Islet of Langerhans (tissue), 1 donor: ENCODE measurements at regions not wholly inside any gene's neighbourhood (a gene's known extent, or its start where the extent isn't known, plus 50 kb on each side); places are given as distances from the start of the nearest gene placed in this dataset.

ENCODE experiments used
- FAIRE-seq: peaks from one replicate; lab custom pipeline; 2011; peaks lifted over from hg19 to GRCh38; lab: Jason Lieb, UNC

- FAIRE-seq: no peak
Observed at GRCh38 chr14:55734731-55735130, 154.7 kb downstream of the KTN1 start.

GRCh38 chr14:55739967-55740648 lies 160.1 kb downstream of the KTN1 start:
- FAIRE-seq: no peak

- FAIRE-seq: no peak
Observed at GRCh38 chr14:55740649-55740989, 160.6 kb downstream of the KTN1 start.

- no peak for FAIRE-seq
Observed at GRCh38 chr14:55741240-55741639, 161.2 kb downstream of the KTN1 start.

- no peak for FAIRE-seq
Observed at GRCh38 chr14:55743551-55743950, 163.5 kb downstream of the KTN1 start.

- no peak for FAIRE-seq
Observed at GRCh38 chr14:55744321-55744720, 164.3 kb downstream of the KTN1 start.

- FAIRE-seq: no peak
Observed at GRCh38 chr14:55745906-55746305, 165.9 kb downstream of the KTN1 start.

- FAIRE-seq: no peak
Observed at GRCh38 chr14:55746558-55746957, 166.6 kb downstream of the KTN1 start.

- no peak for FAIRE-seq
Observed at GRCh38 chr14:55747186-55747585, 167.2 kb downstream of the KTN1 start.

- FAIRE-seq: no peak
Observed at GRCh38 chr14:55749201-55749812, 169.3 kb downstream of the KTN1 start.

GRCh38 chr14:55749946-55750345 lies 169.9 kb downstream of the KTN1 start:
- no peak for FAIRE-seq

- FAIRE-seq: no peak
Observed at GRCh38 chr14:55752580-55753390, 172.8 kb downstream of the KTN1 start.

- FAIRE-seq: no peak
Observed at GRCh38 chr14:55754471-55754870, 174.5 kb downstream of the KTN1 start.

GRCh38 chr14:55754871-55755270 lies 174.9 kb downstream of the KTN1 start:
- no peak for FAIRE-seq

- FAIRE-seq: no peak
Observed at GRCh38 chr14:55756078-55756477, 176.1 kb downstream of the KTN1 start.

GRCh38 chr14:55756557-55756956 lies 176.6 kb downstream of the KTN1 start:
- no peak for FAIRE-seq

- no peak for FAIRE-seq
Observed at GRCh38 chr14:55758796-55759195, 178.8 kb downstream of the KTN1 start.

- no peak for FAIRE-seq
Observed at GRCh38 chr14:55760789-55761566, 181.0 kb downstream of the KTN1 start.

- FAIRE-seq: no peak
Observed at GRCh38 chr14:55761651-55762050, 181.6 kb downstream of the KTN1 start.

- FAIRE-seq: no peak
Observed at GRCh38 chr14:55762595-55763232, 182.7 kb downstream of the KTN1 start.

- FAIRE-seq: no peak
Observed at GRCh38 chr14:55764784-55765183, 184.8 kb downstream of the KTN1 start.

GRCh38 chr14:55766071-55766470 lies 186.1 kb downstream of the KTN1 start:
- FAIRE-seq: no peak
